IMR-90 (cell line): ENCODE measurements at regions not wholly inside any gene's neighbourhood (a gene's known extent, or its start where the extent isn't known, plus 50 kb on each side); places are given as distances from the start of the nearest gene placed in this dataset.

Source experiments
- ATAC-seq: fragments of 200-7000 bp; cut with Tn5 transposase; 2 replicates; pipeline ENCODE4 v1.9.1; 2020; ENCODE audit warnings: low read depth, mild to moderate bottlenecking, moderate library complexity
- BruUV-seq: library from RNA; stranded (reverse); fragments of 400-500 nt; replicated peaks from 2 replicates; lab custom pipeline; 2021; lab: Mats Ljungman, UMichigan
- CTCF ChIA-PET: fragments of 300-600 bp; formaldehyde crosslinking; extraction: SDS; loops from one replicate; lab custom pipeline; 2021; ENCODE audit warnings: antibody characterized with exemption; lab: Yijun Ruan, JAX
- POLR2A ChIA-PET: fragments of 300-600 bp; sonication (Branson Sonifier 250); formaldehyde crosslinking; loops from one replicate; lab custom pipeline; 2022; ENCODE audit warnings: antibody characterized with exemption; ENCODE audit not compliant: unreplicated experiment; lab: Charles Lee
- DNase-seq: peaks from one replicate; pipeline ENCODE4 v3.0.0; 2013
- H2AFZ ChIP-seq: replicated peaks from 2 replicates; pipeline ENCODE3; 2013; ENCODE audit warnings: low read length, mild to moderate bottlenecking; ENCODE audit not compliant: poor library complexity
- H2AK5ac ChIP-seq: 2 replicates; pipeline ENCODE4 v1.6.1; 2013; ENCODE audit warnings: low read depth, low read length, inconsistent platforms
- H2AK9ac ChIP-seq: replicated peaks from 2 replicates; pipeline ENCODE3; 2013; ENCODE audit warnings: mild to moderate bottlenecking, low read depth, low read length, moderate library complexity; ENCODE audit not compliant: poor library complexity
- H2BK120ac ChIP-seq: 2 replicates; pipeline ENCODE4 v1.6.1; 2013; ENCODE audit warnings: low read depth, low read length, inconsistent platforms
- H2BK15ac ChIP-seq: 3 replicates; pipeline ENCODE4 v1.6.1; 2013; ENCODE audit warnings: low read depth, low read length, inconsistent platforms
- H2BK20ac ChIP-seq: 2 replicates; pipeline ENCODE4 v1.6.1; 2013; ENCODE audit warnings: low read depth, mild to moderate bottlenecking, inconsistent platforms, low read length, moderate library complexity
- H2BK5ac ChIP-seq: 2 replicates; pipeline ENCODE4 v1.6.1; 2013; ENCODE audit warnings: mild to moderate bottlenecking, low read depth, low read length, inconsistent platforms; ENCODE audit not compliant: poor library complexity, severe bottlenecking
- H3K14ac ChIP-seq: replicated peaks from 2 replicates; pipeline ENCODE4 v1.6.1; 2013; ENCODE audit warnings: low read depth, low read length, inconsistent platforms
- H3K18ac ChIP-seq: 2 replicates; pipeline ENCODE4 v1.6.1; 2013; ENCODE audit warnings: low read depth, low read length, control low read depth
- H3K23ac ChIP-seq: 2 replicates; pipeline ENCODE4 v1.6.1; 2013; ENCODE audit warnings: low read depth, low read length, inconsistent platforms
- H3K27ac ChIP-seq: 2 replicates; pipeline ENCODE4 v1.5.1; 2013; ENCODE audit warnings: mild to moderate bottlenecking, control low read depth, low read length; ENCODE audit not compliant: insufficient read depth
- H3K27me3 ChIP-seq: 2 replicates; pipeline ENCODE4 v1.6.1; 2013; ENCODE audit warnings: low read length; ENCODE audit not compliant: control insufficient read depth, insufficient read depth
- H3K36me3 ChIP-seq: 2 replicates; pipeline ENCODE4 v1.6.1; 2013; ENCODE audit warnings: low read length, mixed read lengths; ENCODE audit not compliant: control insufficient read depth, insufficient read depth
- H3K4ac ChIP-seq: 2 replicates; pipeline ENCODE4 v1.6.1; 2013; ENCODE audit warnings: low read depth, low read length, inconsistent platforms
- H3K4me1 ChIP-seq: 2 replicates; pipeline ENCODE4 v1.6.1; 2013; ENCODE audit warnings: low read length, mixed read lengths; ENCODE audit not compliant: control insufficient read depth, insufficient read depth
- H3K4me2 ChIP-seq: 2 replicates; pipeline ENCODE4 v1.6.1; 2013; ENCODE audit warnings: low read depth, mild to moderate bottlenecking, control low read depth, low read length, moderate library complexity
- H3K4me3 ChIP-seq: 2 replicates; pipeline ENCODE4 v1.5.1; 2013; ENCODE audit warnings: low read depth, mild to moderate bottlenecking, control low read depth, low read length, moderate library complexity; ENCODE audit not compliant: insufficient read depth
- H3K56ac ChIP-seq: 2 replicates; pipeline ENCODE4 v1.6.1; 2013; ENCODE audit warnings: low read length, inconsistent platforms; ENCODE audit not compliant: insufficient read depth; ENCODE audit errors: extremely low read depth
- H3K79me1 ChIP-seq, 2 experiments: 2 replicates each; pipeline ENCODE4 v1.6.1; 2013; ENCODE audit warnings: low read length in 2 of 2, inconsistent platforms in 1 of 2, low read depth in 1 of 2
- H3K9ac ChIP-seq: 2 replicates; pipeline ENCODE4 v1.6.1; 2013; ENCODE audit warnings: low read depth, low read length, control low read depth
- H3K9me1 ChIP-seq: 2 replicates; pipeline ENCODE4 v1.6.1; 2013; ENCODE audit warnings: low read length, inconsistent platforms; ENCODE audit not compliant: insufficient read depth
- H3K9me3 ChIP-seq: 2 replicates; pipeline ENCODE4 v1.6.1; 2013; ENCODE audit warnings: low read length; ENCODE audit not compliant: control insufficient read depth, insufficient read depth
- H4K20me1 ChIP-seq: 2 replicates; pipeline ENCODE4 v1.6.1; 2013; ENCODE audit warnings: low read length, inconsistent platforms; ENCODE audit not compliant: insufficient read depth
- H4K5ac ChIP-seq: 2 replicates; pipeline ENCODE4 v1.6.1; 2013; ENCODE audit warnings: mild to moderate bottlenecking, low read depth, low read length, control low read depth
- H4K8ac ChIP-seq, 2 experiments: 2 replicates each; pipeline ENCODE4 v1.6.1; 2013; ENCODE audit warnings: low read depth in 2 of 2, low read length in 2 of 2, control low read depth in 1 of 2, inconsistent platforms in 1 of 2
- H4K91ac ChIP-seq: 2 replicates; pipeline ENCODE4 v1.6.1; 2013; ENCODE audit warnings: low read depth, low read length, inconsistent platforms; ENCODE audit not compliant: insufficient read depth
- BHLHE40 ChIP-seq: fragments of 150-350 bp; IDR thresholded peaks from 2 replicates; pipeline ENCODE4 v1.6.1; 2016; ENCODE audit warnings: mild to moderate bottlenecking, low read depth, low read length
- CEBPB ChIP-seq: IDR thresholded peaks from 2 replicates; pipeline ENCODE4 v1.6.1; 2012; ENCODE audit warnings: low read depth, low read length, improper control_type of control experiment
- CHD1 ChIP-seq: IDR thresholded peaks from 2 replicates; pipeline ENCODE4 v1.6.1; 2012; ENCODE audit warnings: low read depth, low read length, improper control_type of control experiment
- CTCF ChIP-seq: conservative IDR thresholded peaks from 2 replicates; pipeline ENCODE4 v1.5.1; 2012; ENCODE audit warnings: mild to moderate bottlenecking, low read depth, low read length, improper control_type of control experiment
- ELK1 ChIP-seq: fragments of 150-350 bp; IDR thresholded peaks from 2 replicates; pipeline ENCODE4 v1.6.1; 2016; ENCODE audit warnings: low read depth, mild to moderate bottlenecking, low read length, moderate library complexity, borderline replicate concordance
- FOS ChIP-seq: fragments of 150-350 bp; IDR thresholded peaks from 2 replicates; pipeline ENCODE4 v1.6.1; 2016; ENCODE audit warnings: low read depth, low read length
- MAZ ChIP-seq: IDR thresholded peaks from 2 replicates; pipeline ENCODE4 v1.6.1; 2012; ENCODE audit warnings: low read depth, mild to moderate bottlenecking, low read length, improper control_type of control experiment, moderate library complexity, borderline replicate concordance
- MXI1 ChIP-seq: IDR thresholded peaks from 2 replicates; pipeline ENCODE4 v1.6.1; 2012; ENCODE audit warnings: low read depth, mild to moderate bottlenecking, low read length, moderate library complexity, borderline replicate concordance
- POLR2A ChIP-seq: IDR thresholded peaks from 2 replicates; pipeline ENCODE4 v1.6.1; 2012; ENCODE audit warnings: mild to moderate bottlenecking, low read depth, low read length
- RFX5 ChIP-seq: IDR thresholded peaks from 2 replicates; pipeline ENCODE4 v1.8.0; 2012; ENCODE audit warnings: low read depth, mild to moderate bottlenecking, low read length, moderate library complexity
- SMC3 ChIP-seq: fragments of 150-350 bp; IDR thresholded peaks from 2 replicates; pipeline ENCODE4 v1.6.1; 2016; ENCODE audit warnings: low read depth, mild to moderate bottlenecking, antibody characterized with exemption, low read length, moderate library complexity
- WGBS, 2 experiments: methylation state at CpG; one replicate each; pipeline versions ENCODE4 v1.1.5 to v1.1.7; 2013; ENCODE audit warnings: missing lambda C conversion rate in 2 of 2; ENCODE audit not compliant: insufficient read length in 1 of 2; ENCODE audit errors: extremely low coverage in 2 of 2; 5-methylcytosine and 5-hydroxymethylcytosine counted together
- dilution Hi-C: fragments of 300-500 bp; cut with HindIII; formaldehyde crosslinking; loops from one replicate; pipeline ENCODE4 v1.14.3; 2018; ENCODE audit warnings: low sequenced_read_pairs; ENCODE audit not compliant: unreplicated experiment
- in situ Hi-C: fragments of 300-500 bp; cut with MboI; formaldehyde crosslinking; loops from 3 replicates; pipeline ENCODE4 v1.14.3; 2019; ENCODE audit warnings: low sequenced_read_pairs, inconsistent platforms, mixed read lengths
- intact Hi-C: fragments of 100-400 bp; cut with micrococcal nuclease; formaldehyde crosslinking; loops from 2 replicates; pipeline ENCODE4 v1.10.0; 2022

GRCh38 chr20:47849596-47849995 lies 64.3 kb upstream of the SULF2 start:
- H3K9me1 ChIP-seq: no peaks in the 10 kb centered on the region
- no peaks in the 10 kb centered on the region; the same call in 1 of the 2 replicates for H3K27me3 ChIP-seq
- no peak overlapping the region for H4K5ac ChIP-seq
- H4K8ac ChIP-seq: no peak overlapping the region
- H3K9me3 ChIP-seq: no peaks in the 10 kb centered on the region
- H2BK20ac ChIP-seq: no peak overlapping the region
- no peak overlapping the region for H3K14ac ChIP-seq
- H3K9ac ChIP-seq: no peak overlapping the region
- dilution Hi-C loops: no loop called here
- no peaks in the 10 kb centered on the region for H4K20me1 ChIP-seq
- H2BK120ac ChIP-seq: no peak overlapping the region
- no peak overlapping the region for H3K4me2 ChIP-seq
- no peaks in the 10 kb centered on the region for H3K36me3 ChIP-seq
- H2BK5ac ChIP-seq: no peak overlapping the region
- H3K4me1 ChIP-seq: no peaks in the 10 kb centered on the region
- no peak for DNase-seq
- POLR2A ChIA-PET: no interaction called here
- no peak overlapping the region for H2AK9ac ChIP-seq
- TF ChIP-seq FOS: no peak
- no peak for TF ChIP-seq SMC3
- no peak for TF ChIP-seq CHD1
- TF ChIP-seq MAZ: no peak
- TF ChIP-seq CEBPB: no peak
- TF ChIP-seq ELK1: no peak
- TF ChIP-seq BHLHE40: no peak
- TF ChIP-seq POLR2A: no peak
- TF ChIP-seq CTCF: no peak
- TF ChIP-seq RFX5: no peak
- no peak for TF ChIP-seq MXI1
- ATAC-seq: no peak
- no peak overlapping the region for H3K56ac ChIP-seq
- H3K4me3 ChIP-seq: no peak overlapping the region
- BruUV-seq: no TSS peak
- WGBS, 2 experiments: no CpG with 5 or more reads among the region's 2 CpGs
- H2AK5ac ChIP-seq: no peak overlapping the region
- CTCF ChIA-PET: no interaction called here
- no peaks in the 10 kb centered on the region for H3K79me1 ChIP-seq
- H2AFZ ChIP-seq: no peak overlapping the region
- intact Hi-C loops: no loop called here
- H2BK15ac ChIP-seq: no peak overlapping the region
- in situ Hi-C loops: loop anchor here (10.0 kb wide), 1 partner anchor 45 kb away; no protein-coding TSS in a partner anchor
- no peak overlapping the region for H3K18ac ChIP-seq
- no peak overlapping the region for H3K27ac ChIP-seq
- no peak overlapping the region for H3K23ac ChIP-seq
- no peak overlapping the region for H4K91ac ChIP-seq
- H3K4ac ChIP-seq: no peak overlapping the region
